Astrocyte (in vitro differentiated cells and primary cell): ENCODE measurements at regions not wholly inside any gene's neighbourhood (a gene's known extent, or its start where the extent isn't known, plus 50 kb on each side); places are given as distances from the start of the nearest gene placed in this dataset.

Source experiments
- DNase-seq: peaks from one replicate; pipeline ENCODE4 v3.0.0-alpha.2; 2010; ENCODE audit warnings: low read depth
- FAIRE-seq: peaks from 2 replicates; lab custom pipeline; 2011; peaks lifted over from hg19 to GRCh38; lab: Jason Lieb, UNC
- H2AFZ ChIP-seq: 2 replicates; pipeline ENCODE4 v1.6.0; 2012; ENCODE audit warnings: low read depth, low read length, inconsistent platforms
- H3K27ac ChIP-seq: 2 replicates; pipeline ENCODE4 v1.5.1; 2011; ENCODE audit warnings: low read depth, low read length, inconsistent platforms
- H3K27me3 ChIP-seq: 2 replicates; pipeline ENCODE4 v1.6.0; 2011; ENCODE audit warnings: low read length, inconsistent platforms; ENCODE audit not compliant: insufficient read depth
- H3K36me3 ChIP-seq: 2 replicates; pipeline ENCODE4 v1.5.1; 2011; ENCODE audit warnings: low read length, inconsistent platforms; ENCODE audit not compliant: insufficient read depth
- H3K4me1 ChIP-seq: 2 replicates; pipeline ENCODE4 v1.5.1; 2011; ENCODE audit warnings: low read length, inconsistent platforms; ENCODE audit not compliant: insufficient read depth
- H3K4me2 ChIP-seq: 2 replicates; pipeline ENCODE4 v1.6.0; 2012; ENCODE audit warnings: low read length, inconsistent platforms
- H3K4me3 ChIP-seq: 2 replicates; pipeline ENCODE4 v1.5.1; 2011; ENCODE audit warnings: low read depth, mild to moderate bottlenecking, low read length, inconsistent platforms; ENCODE audit not compliant: insufficient read depth
- H3K79me2 ChIP-seq: 2 replicates; pipeline ENCODE4 v1.6.0; 2012; ENCODE audit warnings: mild to moderate bottlenecking, low read length, inconsistent platforms; ENCODE audit not compliant: insufficient read depth
- H3K9ac ChIP-seq: 2 replicates; pipeline ENCODE4 v1.6.0; 2012; ENCODE audit warnings: mild to moderate bottlenecking, low read length, inconsistent platforms
- H3K9me3 ChIP-seq: 2 replicates; pipeline ENCODE4 v1.5.1; 2012; ENCODE audit warnings: low read depth, mild to moderate bottlenecking, low read length, inconsistent platforms; ENCODE audit not compliant: insufficient read depth
- H4K20me1 ChIP-seq: 2 replicates; pipeline ENCODE4 v1.6.0; 2012; ENCODE audit warnings: low read length, inconsistent platforms; ENCODE audit not compliant: insufficient read depth
- H3K27ac Mint-ChIP-seq: one replicate; pipeline ENCODE4 v1.8.0; 2021; ENCODE audit warnings: mild to moderate bottlenecking, mixed read lengths; ENCODE audit not compliant: unreplicated experiment
- H3K27me3 Mint-ChIP-seq: one replicate; pipeline ENCODE4 v1.8.0; 2021; ENCODE audit warnings: low read depth, mixed read lengths; ENCODE audit not compliant: unreplicated experiment
- H3K36me3 Mint-ChIP-seq: one replicate; pipeline ENCODE4 v1.8.0; 2021; ENCODE audit warnings: low read depth, mixed read lengths; ENCODE audit not compliant: unreplicated experiment
- H3K4me1 Mint-ChIP-seq: one replicate; pipeline ENCODE4 v1.8.0; 2021; ENCODE audit warnings: low read depth, mixed read lengths; ENCODE audit not compliant: unreplicated experiment
- H3K4me3 Mint-ChIP-seq: one replicate; pipeline ENCODE4 v1.8.0; 2021; ENCODE audit warnings: mild to moderate bottlenecking, moderate library complexity, mixed read lengths; ENCODE audit not compliant: unreplicated experiment
- H3K9me3 Mint-ChIP-seq: one replicate; pipeline ENCODE4 v1.8.0; 2021; ENCODE audit warnings: mild to moderate bottlenecking, mixed read lengths; ENCODE audit not compliant: unreplicated experiment
- EZH2 ChIP-seq: IDR thresholded peaks from 2 replicates; pipeline ENCODE4 v1.6.1; 2012; ENCODE audit warnings: mild to moderate bottlenecking, low read length, inconsistent platforms; ENCODE audit not compliant: insufficient read depth
- TF ChIP-seq, protein P1 (sequence below): IDR thresholded peaks from 2 replicates; pipeline ENCODE4 v1.5.1; 2011; ENCODE audit warnings: low read depth, mild to moderate bottlenecking, inconsistent platforms, low read length, moderate library complexity; ENCODE audit not compliant: insufficient read depth

DNA sequence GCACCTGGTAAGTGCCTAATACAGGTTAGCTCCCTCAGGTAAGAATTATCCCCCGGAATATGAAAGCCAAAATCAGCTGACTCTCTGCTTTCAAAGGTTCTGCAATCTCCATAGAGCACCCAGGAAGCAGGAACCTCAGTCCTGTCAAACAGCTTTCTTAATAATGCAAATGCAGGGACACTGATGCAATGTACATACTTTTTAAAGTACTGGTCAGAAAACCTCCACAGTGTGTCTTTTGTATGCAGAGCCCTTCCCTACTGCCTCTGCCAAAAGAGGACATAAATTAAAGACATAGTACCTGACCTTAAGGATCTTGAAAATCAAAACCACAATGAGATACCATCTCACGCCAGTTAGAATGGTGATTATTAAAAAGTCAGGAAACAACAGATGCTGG, 365.0 kb upstream of the KAZN start:
- FAIRE-seq (no peak), DNase-seq (no peak)
- no peak overlapping the region for H2AFZ ChIP-seq
- Mint-ChIP-seq H3K27me3 (peaks cover 5% of the 10 kb centered on the region), H3K9me3 (peaks cover 2% of the 10 kb centered on the region), H3K27ac (no peak overlapping the region), H3K4me3 (no peak overlapping the region), H3K4me1 (no peaks in the 10 kb centered on the region), H3K36me3 (no peaks in the 10 kb centered on the region)
- H3K9ac ChIP-seq, result no peak overlapping the region
- TF ChIP-seq, protein P1, sequence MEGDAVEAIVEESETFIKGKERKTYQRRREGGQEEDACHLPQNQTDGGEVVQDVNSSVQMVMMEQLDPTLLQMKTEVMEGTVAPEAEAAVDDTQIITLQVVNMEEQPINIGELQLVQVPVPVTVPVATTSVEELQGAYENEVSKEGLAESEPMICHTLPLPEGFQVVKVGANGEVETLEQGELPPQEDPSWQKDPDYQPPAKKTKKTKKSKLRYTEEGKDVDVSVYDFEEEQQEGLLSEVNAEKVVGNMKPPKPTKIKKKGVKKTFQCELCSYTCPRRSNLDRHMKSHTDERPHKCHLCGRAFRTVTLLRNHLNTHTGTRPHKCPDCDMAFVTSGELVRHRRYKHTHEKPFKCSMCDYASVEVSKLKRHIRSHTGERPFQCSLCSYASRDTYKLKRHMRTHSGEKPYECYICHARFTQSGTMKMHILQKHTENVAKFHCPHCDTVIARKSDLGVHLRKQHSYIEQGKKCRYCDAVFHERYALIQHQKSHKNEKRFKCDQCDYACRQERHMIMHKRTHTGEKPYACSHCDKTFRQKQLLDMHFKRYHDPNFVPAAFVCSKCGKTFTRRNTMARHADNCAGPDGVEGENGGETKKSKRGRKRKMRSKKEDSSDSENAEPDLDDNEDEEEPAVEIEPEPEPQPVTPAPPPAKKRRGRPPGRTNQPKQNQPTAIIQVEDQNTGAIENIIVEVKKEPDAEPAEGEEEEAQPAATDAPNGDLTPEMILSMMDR, result no peak
- TF ChIP-seq EZH2, result no peak
- H3K79me2 ChIP-seq, result no peaks in the 10 kb centered on the region
- no peaks in the 10 kb centered on the region for H3K4me1 ChIP-seq
- no peak overlapping the region for H3K4me3 ChIP-seq
- H3K4me2 ChIP-seq, result no peak overlapping the region
- no peaks in the 10 kb centered on the region for H3K27me3 ChIP-seq
- no peak overlapping the region for H3K27ac ChIP-seq
- no peaks in the 10 kb centered on the region for H4K20me1 ChIP-seq
- no peaks in the 10 kb centered on the region for H3K36me3 ChIP-seq
- no peaks in the 10 kb centered on the region for H3K9me3 ChIP-seq

DNA sequence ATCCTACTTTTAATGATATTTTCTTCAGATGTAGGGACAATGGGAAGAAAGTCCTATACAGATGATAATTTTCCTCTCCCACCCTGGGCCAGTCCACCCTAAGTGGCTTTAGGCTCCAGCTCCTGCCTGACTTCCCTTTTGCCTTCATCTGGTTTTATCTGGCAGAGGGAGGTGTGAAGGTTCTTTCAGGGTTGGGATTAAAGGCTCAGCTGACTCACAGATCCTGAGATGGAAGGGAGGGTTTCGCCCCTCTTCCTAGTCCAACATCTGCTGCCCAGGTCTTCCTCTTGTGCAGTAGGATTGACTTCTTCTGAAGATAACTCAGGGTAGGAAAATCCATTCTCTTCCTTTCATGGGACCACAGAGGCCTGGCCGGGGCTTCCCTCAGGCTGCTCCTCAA, 362.4 kb upstream of the KAZN start:
- Mint-ChIP-seq H3K9me3 (peaks cover 2% of the 10 kb centered on the region), H3K27me3 (peaks cover 6% of the 10 kb centered on the region), H3K4me1 (no peaks in the 10 kb centered on the region), H3K36me3 (no peaks in the 10 kb centered on the region), H3K4me3 (no peak overlapping the region), H3K27ac (no peak overlapping the region)
- no peak overlapping the region for H3K9ac ChIP-seq
- no peaks in the 10 kb centered on the region for H3K27me3 ChIP-seq
- TF ChIP-seq, protein P1, result no peak
- no peak for TF ChIP-seq EZH2
- no peak overlapping the region for H2AFZ ChIP-seq
- no peaks in the 10 kb centered on the region for H4K20me1 ChIP-seq
- H3K4me2 ChIP-seq, result no peak overlapping the region
- H3K79me2 ChIP-seq, result no peaks in the 10 kb centered on the region
- no peak overlapping the region for H3K27ac ChIP-seq
- no peak overlapping the region for H3K4me3 ChIP-seq
- H3K9me3 ChIP-seq, result no peaks in the 10 kb centered on the region
- DNase-seq (no peak), FAIRE-seq (no peak)
- H3K36me3 ChIP-seq, result no peaks in the 10 kb centered on the region
- no peaks in the 10 kb centered on the region for H3K4me1 ChIP-seq

DNA sequence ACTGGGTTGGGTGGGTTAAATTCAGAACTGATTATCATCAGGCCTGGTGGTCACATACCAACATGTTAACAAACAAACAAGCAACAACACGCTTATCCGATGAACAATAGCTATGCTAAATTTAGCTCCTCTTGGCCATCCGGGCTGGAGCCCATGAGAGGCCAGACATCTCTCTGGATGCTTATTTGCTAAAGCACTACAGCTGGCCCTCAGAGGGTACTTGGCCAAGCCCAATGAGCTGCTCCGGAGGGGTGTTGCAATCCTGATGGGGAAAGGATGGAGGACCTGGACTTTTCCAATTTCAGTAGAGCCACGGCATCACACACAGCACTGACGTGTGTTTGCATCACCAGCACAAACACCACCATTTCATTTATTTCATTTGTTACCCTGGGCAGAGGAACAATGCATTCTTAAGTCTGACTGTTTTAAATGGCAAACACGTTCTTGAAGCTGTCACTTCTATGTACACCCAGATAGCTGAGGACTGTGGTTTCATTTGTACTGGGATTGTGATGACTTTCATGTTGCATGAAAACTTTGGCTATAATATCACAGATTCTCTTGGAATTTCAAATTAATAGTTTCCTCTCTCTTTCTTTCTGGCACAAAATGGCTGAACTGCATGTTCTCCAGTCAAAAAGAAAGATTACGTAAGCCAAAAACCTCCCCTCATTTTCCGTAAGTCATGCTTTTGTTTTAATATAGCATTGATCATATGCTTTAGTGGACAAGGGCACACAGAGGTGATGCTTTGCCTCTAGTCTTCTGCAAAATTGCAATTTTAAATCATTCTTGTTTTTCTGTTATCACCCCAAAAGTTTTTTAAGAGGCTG, 359.8 kb upstream of the KAZN start:
- Histone ChIP-seq H3K27ac (no peak overlapping the region), H2AFZ (no peak overlapping the region), H3K4me3 (no peak overlapping the region), H3K9ac (no peak overlapping the region), H4K20me1 (no peaks in the 10 kb centered on the region), H3K79me2 (no peaks in the 10 kb centered on the region), H3K4me1 (no peaks in the 10 kb centered on the region), H3K4me2 (no peak overlapping the region), H3K36me3 (no peaks in the 10 kb centered on the region), H3K27me3 (no peaks in the 10 kb centered on the region), H3K9me3 (no peaks in the 10 kb centered on the region)
- TF ChIP-seq EZH2, result no peak
- TF ChIP-seq, protein P1, result no peak
- DNase-seq (no peak), FAIRE-seq (no peak)
- Mint-ChIP-seq H3K9me3 (no peaks in the 10 kb centered on the region), H3K27me3 (peaks cover 7% of the 10 kb centered on the region), H3K4me1 (no peaks in the 10 kb centered on the region), H3K4me3 (no peak overlapping the region), H3K36me3 (no peaks in the 10 kb centered on the region), H3K27ac (no peak overlapping the region)
